Astrocyte of the spinal cord (primary cell): ENCODE measurements at regions not wholly inside any gene's neighbourhood (a gene's known extent, or its start where the extent isn't known, plus 50 kb on each side); places are given as distances from the start of the nearest gene placed in this dataset.
A peak's percentile ranks its signal among the peaks of the same experiment; 100 is the strongest.

Experiments
- DNase-seq: peaks from one replicate; pipeline ENCODE4 v3.0.0; 2011; ENCODE audit warnings: low read depth, low spot score
- H3K4me3 ChIP-seq: 2 replicates; pipeline ENCODE4 v1.5.1; 2011; ENCODE audit warnings: low read depth, mild to moderate bottlenecking, low read length, moderate library complexity
- in situ Hi-C: cut with HindIII; loops from 2 replicates; pipeline ENCODE4 v1.10.0; 2017; ENCODE audit warnings: low sequenced_read_pairs
- TF ChIP-seq, protein P1 (sequence below): IDR thresholded peaks from 2 replicates; pipeline ENCODE4 v1.5.1; 2012; ENCODE audit warnings: low read depth, mild to moderate bottlenecking, low read length, inconsistent platforms

- TF ChIP-seq, protein P1, sequence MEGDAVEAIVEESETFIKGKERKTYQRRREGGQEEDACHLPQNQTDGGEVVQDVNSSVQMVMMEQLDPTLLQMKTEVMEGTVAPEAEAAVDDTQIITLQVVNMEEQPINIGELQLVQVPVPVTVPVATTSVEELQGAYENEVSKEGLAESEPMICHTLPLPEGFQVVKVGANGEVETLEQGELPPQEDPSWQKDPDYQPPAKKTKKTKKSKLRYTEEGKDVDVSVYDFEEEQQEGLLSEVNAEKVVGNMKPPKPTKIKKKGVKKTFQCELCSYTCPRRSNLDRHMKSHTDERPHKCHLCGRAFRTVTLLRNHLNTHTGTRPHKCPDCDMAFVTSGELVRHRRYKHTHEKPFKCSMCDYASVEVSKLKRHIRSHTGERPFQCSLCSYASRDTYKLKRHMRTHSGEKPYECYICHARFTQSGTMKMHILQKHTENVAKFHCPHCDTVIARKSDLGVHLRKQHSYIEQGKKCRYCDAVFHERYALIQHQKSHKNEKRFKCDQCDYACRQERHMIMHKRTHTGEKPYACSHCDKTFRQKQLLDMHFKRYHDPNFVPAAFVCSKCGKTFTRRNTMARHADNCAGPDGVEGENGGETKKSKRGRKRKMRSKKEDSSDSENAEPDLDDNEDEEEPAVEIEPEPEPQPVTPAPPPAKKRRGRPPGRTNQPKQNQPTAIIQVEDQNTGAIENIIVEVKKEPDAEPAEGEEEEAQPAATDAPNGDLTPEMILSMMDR: peak; percentile 69
- no peak overlapping the region for H3K4me3 ChIP-seq
- in situ Hi-C loops: no loop called here
- DNase-seq: peak; percentile 73
These were observed 129.3 kb upstream of the IGF1R start for GRCh38 chr15:98518823-98519561.

GRCh38 chr15:98519767-98520550 lies 128.4 kb upstream of the IGF1R start:
- DNase-seq: no peak
- TF ChIP-seq, protein P1: no peak
- in situ Hi-C loops: no loop called here
- H3K4me3 ChIP-seq: no peak overlapping the region

GRCh38 chr15:98522127-98522526 lies 126.2 kb upstream of the IGF1R start:
- H3K4me3 ChIP-seq: no peak overlapping the region
- in situ Hi-C loops: no loop called here
- TF ChIP-seq, protein P1: no peak
- DNase-seq: no peak

DNA sequence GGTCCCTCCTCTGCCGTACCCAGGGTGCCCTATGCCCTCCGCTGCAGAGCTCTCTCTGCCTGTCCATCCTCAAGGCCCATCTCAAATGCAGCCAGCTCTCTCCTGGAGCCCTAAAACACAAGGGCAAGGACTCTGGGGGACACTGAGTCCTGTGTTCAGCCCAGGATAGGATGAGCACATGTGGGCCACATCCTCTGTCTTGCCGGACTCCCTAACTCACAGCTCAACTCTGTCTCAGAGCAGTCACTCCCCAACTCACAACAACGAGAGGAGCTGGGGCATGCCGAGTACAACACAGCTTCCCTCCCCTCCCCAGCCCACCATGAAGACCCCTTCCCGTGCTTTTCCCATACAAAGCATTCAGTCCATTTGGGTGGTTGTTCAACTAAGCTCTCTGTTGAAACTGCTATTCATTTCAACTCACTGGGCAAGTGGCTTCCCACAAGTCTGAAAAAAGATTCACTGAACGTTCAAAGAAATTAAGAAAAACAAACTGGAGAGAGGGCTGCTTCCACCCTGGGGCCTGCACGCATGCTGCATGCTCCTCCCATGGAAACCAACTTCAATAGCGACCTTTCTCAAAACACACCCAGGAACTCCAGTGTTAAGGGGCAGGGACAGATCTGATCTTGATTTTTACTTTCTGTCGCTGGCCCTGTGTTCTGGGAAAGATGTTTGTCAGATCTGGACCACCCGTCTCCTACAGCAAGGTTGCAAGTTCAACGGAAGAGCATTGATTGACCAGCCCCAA lies 124.3 kb upstream of the IGF1R start:
- DNase-seq: no peak
- H3K4me3 ChIP-seq: no peak overlapping the region
- in situ Hi-C loops: no loop called here
- TF ChIP-seq, protein P1: no peak

GRCh38 chr15:98524838-98525660 lies 123.3 kb upstream of the IGF1R start:
- H3K4me3 ChIP-seq: no peak overlapping the region
- in situ Hi-C loops: no loop called here

More at GRCh38 chr15:98524838-98525660, 123.3 kb upstream of the IGF1R start:
- DNase-seq: no peak
- TF ChIP-seq, protein P1: no peak
